OCI-LY3 (cell line): ENCODE measurements at regions not wholly inside any gene's neighbourhood (a gene's known extent, or its start where the extent isn't known, plus 50 kb on each side); places are given as distances from the start of the nearest gene placed in this dataset.

Source experiments
- H2AFZ ChIP-seq: fragments of 200-600, 300-600 bp; shearing (Covaris generic); 2 replicates; pipeline ENCODE4 v1.6.0; 2014; ENCODE audit warnings: antibody characterized with exemption, low read depth, low read length
- H3K27ac ChIP-seq: fragments of 200-600, 300-600 bp; sonication (generic); 2 replicates; pipeline ENCODE4 v1.5.1; 2014; ENCODE audit warnings: mild to moderate bottlenecking, low read length, moderate library complexity, mixed read lengths
- H3K27me3 ChIP-seq: fragments of 200-600, 300-600 bp; sonication (generic); 2 replicates; pipeline ENCODE4 v1.6.1; 2014; ENCODE audit warnings: low read depth, low read length, mixed read lengths
- H3K36me3 ChIP-seq: fragments of 200-600, 300-600 bp; sonication (generic); replicated peaks from 2 replicates; pipeline ENCODE3; 2014; ENCODE audit warnings: low read depth, low read length, mixed read lengths
- H3K4me1 ChIP-seq: fragments of 300-600, 200-600 bp; sonication (generic); 2 replicates; pipeline ENCODE4 v1.6.1; 2014; ENCODE audit warnings: low read length, mixed read lengths
- H3K4me2 ChIP-seq: fragments of 200-600, 300-600 bp; sonication (generic); 2 replicates; pipeline ENCODE4 v1.6.1; 2014; ENCODE audit warnings: low read length, mixed read lengths
- H3K4me3 ChIP-seq: fragments of 300-600, 200-600 bp; sonication (generic); 2 replicates; pipeline ENCODE4 v1.5.1; 2014; ENCODE audit warnings: antibody characterized with exemption, mild to moderate bottlenecking, low read length, moderate library complexity
- H3K79me2 ChIP-seq: fragments of 300-600, 200-600 bp; shearing (Covaris generic); 2 replicates; pipeline ENCODE4 v1.6.1; 2014; ENCODE audit warnings: mild to moderate bottlenecking, low read length, mixed read lengths
- H3K9ac ChIP-seq: fragments of 300-600, 200-600 bp; shearing (Covaris generic); 2 replicates; pipeline ENCODE4 v1.6.0; 2014; ENCODE audit warnings: mild to moderate bottlenecking, low read length, moderate library complexity
- H3K9me3 ChIP-seq: fragments of 200-600, 300-600 bp; shearing (Covaris generic); 2 replicates; pipeline ENCODE4 v1.6.1; 2014; ENCODE audit warnings: low read length, mixed read lengths; ENCODE audit not compliant: insufficient read depth
- H4K20me1 ChIP-seq: fragments of 200-600, 300-600 bp; sonication (generic); 2 replicates; pipeline ENCODE4 v1.6.1; 2016; ENCODE audit warnings: low read length, mixed read lengths; ENCODE audit not compliant: insufficient read depth
- EZH2phosphoT487 ChIP-seq: fragments of 200-600 bp; shearing (Covaris generic); IDR thresholded peaks from 2 replicates; pipeline ENCODE4 v1.6.1; 2018; ENCODE audit warnings: antibody characterized with exemption, mixed run types, low read depth
- TF ChIP-seq, protein P1 (sequence below): fragments of 200-600, 300-600 bp; sonication (generic); IDR thresholded peaks from 2 replicates; pipeline ENCODE4 v1.5.1; 2014; ENCODE audit warnings: antibody characterized with exemption, low read length, low read depth

- Histone ChIP-seq H3K9ac (no peak overlapping the region), H3K9me3 (no peaks in the 10 kb centered on the region), H3K27me3 (no peaks in the 10 kb centered on the region), H3K27ac (no peak overlapping the region), H3K4me1 (no peaks in the 10 kb centered on the region), H2AFZ (no peak overlapping the region), H3K4me2 (no peak overlapping the region), H3K36me3 (no peaks in the 10 kb centered on the region), H4K20me1 (no peaks in the 10 kb centered on the region), H3K79me2 (no peaks in the 10 kb centered on the region), H3K4me3 (no peak overlapping the region)
- TF ChIP-seq EZH2phosphoT487: no peak
- TF ChIP-seq, protein P1, sequence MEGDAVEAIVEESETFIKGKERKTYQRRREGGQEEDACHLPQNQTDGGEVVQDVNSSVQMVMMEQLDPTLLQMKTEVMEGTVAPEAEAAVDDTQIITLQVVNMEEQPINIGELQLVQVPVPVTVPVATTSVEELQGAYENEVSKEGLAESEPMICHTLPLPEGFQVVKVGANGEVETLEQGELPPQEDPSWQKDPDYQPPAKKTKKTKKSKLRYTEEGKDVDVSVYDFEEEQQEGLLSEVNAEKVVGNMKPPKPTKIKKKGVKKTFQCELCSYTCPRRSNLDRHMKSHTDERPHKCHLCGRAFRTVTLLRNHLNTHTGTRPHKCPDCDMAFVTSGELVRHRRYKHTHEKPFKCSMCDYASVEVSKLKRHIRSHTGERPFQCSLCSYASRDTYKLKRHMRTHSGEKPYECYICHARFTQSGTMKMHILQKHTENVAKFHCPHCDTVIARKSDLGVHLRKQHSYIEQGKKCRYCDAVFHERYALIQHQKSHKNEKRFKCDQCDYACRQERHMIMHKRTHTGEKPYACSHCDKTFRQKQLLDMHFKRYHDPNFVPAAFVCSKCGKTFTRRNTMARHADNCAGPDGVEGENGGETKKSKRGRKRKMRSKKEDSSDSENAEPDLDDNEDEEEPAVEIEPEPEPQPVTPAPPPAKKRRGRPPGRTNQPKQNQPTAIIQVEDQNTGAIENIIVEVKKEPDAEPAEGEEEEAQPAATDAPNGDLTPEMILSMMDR: no peak
These were observed 140.3 kb downstream of the TBX18 start for GRCh38 chr6:84623956-84624680.

DNA sequence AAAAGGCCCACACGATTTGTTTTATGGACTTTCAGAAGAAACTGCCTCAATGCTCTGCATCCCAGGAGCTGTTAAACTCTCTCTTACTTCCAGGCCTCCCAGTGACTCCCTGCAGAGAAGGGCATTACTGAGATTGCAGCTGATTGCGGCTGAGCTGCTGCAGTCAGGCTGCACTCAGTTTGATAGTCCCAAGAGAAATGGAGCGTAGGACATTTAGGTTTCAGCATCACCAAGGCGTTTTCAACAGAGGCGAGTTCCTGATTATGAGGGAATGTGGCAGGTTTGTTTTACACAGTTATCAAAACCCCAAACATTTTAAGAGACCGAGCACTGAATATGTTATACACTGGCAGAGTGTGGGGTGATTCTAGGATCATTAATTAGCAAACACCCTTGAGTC is 145.6 kb downstream of the TBX18 start:
- H3K27me3 ChIP-seq: no peaks in the 10 kb centered on the region
- H3K9me3 ChIP-seq: no peaks in the 10 kb centered on the region
- no peak overlapping the region for H2AFZ ChIP-seq
- no peaks in the 10 kb centered on the region for H4K20me1 ChIP-seq
- H3K4me1 ChIP-seq: no peaks in the 10 kb centered on the region
- H3K27ac ChIP-seq: no peak overlapping the region
- no peak overlapping the region for H3K4me3 ChIP-seq
- no peaks in the 10 kb centered on the region for H3K79me2 ChIP-seq
- no peaks in the 10 kb centered on the region for H3K36me3 ChIP-seq
- H3K4me2 ChIP-seq: no peak overlapping the region
- TF ChIP-seq, protein P1: no peak
- TF ChIP-seq EZH2phosphoT487: no peak
- H3K9ac ChIP-seq: no peak overlapping the region

DNA sequence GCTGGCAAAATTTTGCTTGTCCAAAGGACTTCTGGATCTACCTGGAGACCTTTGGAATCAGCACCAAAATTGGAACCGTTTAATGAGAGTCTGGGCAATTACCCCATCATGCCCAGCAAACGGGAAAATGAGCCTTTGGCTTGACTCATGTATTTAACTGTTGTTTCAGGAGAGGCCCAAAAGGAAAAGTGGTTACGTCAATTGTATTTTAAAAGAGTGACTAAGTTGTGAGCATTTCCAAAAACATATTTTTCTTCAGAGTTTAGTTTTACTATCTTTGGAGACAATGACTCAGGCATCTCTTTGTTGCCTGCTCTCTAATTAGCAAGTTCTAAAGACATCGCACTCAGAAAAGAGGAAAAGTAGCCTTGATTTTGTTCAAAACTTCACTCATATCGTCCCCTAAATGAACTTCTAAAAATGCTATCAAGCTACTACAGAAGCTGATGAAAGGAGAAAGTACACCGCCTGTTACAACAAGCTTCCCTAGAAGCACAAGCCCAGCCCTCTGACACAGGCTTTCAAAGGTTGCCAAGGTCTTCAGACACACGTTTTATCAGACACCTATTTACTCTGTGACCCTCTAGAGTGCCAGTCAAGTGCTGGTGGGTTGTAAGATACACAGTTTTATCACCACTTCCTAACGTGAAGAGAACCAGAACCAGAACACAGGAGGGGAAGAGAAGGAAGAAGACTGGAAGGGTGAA is 146.2 kb downstream of the TBX18 start:
- TF ChIP-seq, protein P1: no peak
- TF ChIP-seq EZH2phosphoT487: no peak
- Histone ChIP-seq H3K9me3 (no peaks in the 10 kb centered on the region), H3K27ac (no peak overlapping the region), H2AFZ (peak overlapping the region; percentile 35; the same call in 1 of the 2 replicates), H3K79me2 (no peaks in the 10 kb centered on the region), H3K27me3 (no peaks in the 10 kb centered on the region), H3K4me1 (no peaks in the 10 kb centered on the region), H3K4me3 (no peak overlapping the region), H3K36me3 (no peaks in the 10 kb centered on the region), H3K4me2 (no peak overlapping the region), H4K20me1 (no peaks in the 10 kb centered on the region), H3K9ac (no peak overlapping the region)

DNA sequence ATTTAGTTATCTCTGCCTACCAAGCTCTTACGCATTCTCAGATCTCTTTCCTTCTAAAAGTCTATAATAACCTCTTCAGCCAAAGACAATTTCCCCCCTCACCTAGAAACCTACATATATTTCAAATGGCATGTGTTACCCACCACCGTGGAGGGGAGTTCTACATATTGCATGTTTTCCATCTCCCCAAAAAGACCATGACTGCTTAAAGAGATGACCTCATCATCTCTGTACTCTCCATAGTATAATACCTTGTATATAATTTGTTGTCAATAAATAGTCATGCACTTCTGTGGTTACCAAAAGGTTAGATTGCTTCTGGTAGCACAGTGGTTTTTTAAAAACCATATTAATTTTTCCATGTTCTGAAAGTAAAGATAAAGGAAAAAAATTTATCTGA is 148.4 kb downstream of the TBX18 start:
- no peak overlapping the region for H3K4me3 ChIP-seq
- H2AFZ ChIP-seq: no peak overlapping the region
- H3K79me2 ChIP-seq: no peaks in the 10 kb centered on the region
- no peaks in the 10 kb centered on the region for H4K20me1 ChIP-seq
- H3K9ac ChIP-seq: no peak overlapping the region
- H3K4me1 ChIP-seq: no peaks in the 10 kb centered on the region
- no peak for TF ChIP-seq EZH2phosphoT487
- TF ChIP-seq, protein P1: no peak
- no peaks in the 10 kb centered on the region for H3K9me3 ChIP-seq
- no peak overlapping the region for H3K27ac ChIP-seq
- no peak overlapping the region for H3K4me2 ChIP-seq
- no peaks in the 10 kb centered on the region for H3K27me3 ChIP-seq
- no peaks in the 10 kb centered on the region for H3K36me3 ChIP-seq
